ENCODE measurements at regions not wholly inside any gene's neighbourhood (a gene's known extent, or its start where the extent isn't known, plus 50 kb on each side); places are given as distances from the start of the nearest gene placed in this dataset.

GRCh38 chr10:117931078-117931477 lies 115.7 kb downstream of the RAB11FIP2 start:
- intact Hi-C loops (cut with micrococcal nuclease; ENCODE audit: unreplicated experiment): no loop called here
- CTCF ChIA-PET: no interaction called here
- H3K9me3 ChIP-seq (ENCODE audit: low read depth, low read length, poor library complexity, severe bottlenecking): no peaks in the 10 kb centered on the region

GRCh38 chr10:117933036-117933435 lies 113.7 kb downstream of the RAB11FIP2 start:
- ChIA-PET CTCF (no interaction called here), POLR2A (ENCODE audit: low non-redundant PET) (no interaction called here)
- Histone ChIP-seq H3K27me3 (replicated peaks; ENCODE audit: insufficient read depth, low read depth, low read length, poor library complexity) (no peaks in the 10 kb centered on the region), H3K4me3 (ENCODE audit: low read depth, low read length, poor library complexity, severe bottlenecking) (no peak overlapping the region), H3K36me3 (ENCODE audit: insufficient read depth, low read length, poor library complexity, severe bottlenecking) (no peaks in the 10 kb centered on the region), H3K27ac (ENCODE audit: low read depth, low read length, poor library complexity, severe bottlenecking) (no peak overlapping the region), H3K4me1 (ENCODE audit: insufficient read depth, low read length, poor library complexity, severe bottlenecking) (peaks cover 3% of the 10 kb centered on the region), H3K9me3 (ENCODE audit: low read depth, low read length, poor library complexity, severe bottlenecking) (no peaks in the 10 kb centered on the region)
- BruUV-seq (replicated peaks): no TSS peak
- DNase-seq (ENCODE audit: low spot score): no peak
- intact Hi-C loops (cut with micrococcal nuclease; ENCODE audit: unreplicated experiment): no loop called here
- TF ChIP-seq CTCF (conservative IDR thresholded peaks at IDR 0.05; ENCODE audit: low read depth, low read length): no peak
- TF ChIP-seq EZH2 (IDR thresholded peaks at IDR 0.05; ENCODE audit: borderline replicate concordance, low read depth, low read length, poor library complexity, severe bottlenecking): no peak

More at GRCh38 chr10:117931078-117931477, 115.7 kb downstream of the RAB11FIP2 start:
- TF ChIP-seq CTCF (conservative IDR thresholded peaks at IDR 0.05; ENCODE audit: low read depth, low read length) (no peak), EZH2 (IDR thresholded peaks at IDR 0.05; ENCODE audit: borderline replicate concordance, low read depth, low read length, poor library complexity, severe bottlenecking) (no peak)
- no peaks in the 10 kb centered on the region for H3K27me3 ChIP-seq (replicated peaks; ENCODE audit: insufficient read depth, low read depth, low read length, poor library complexity)
- peaks cover 3% of the 10 kb centered on the region for H3K4me1 ChIP-seq (ENCODE audit: insufficient read depth, low read length, poor library complexity, severe bottlenecking)
- no peak for DNase-seq (ENCODE audit: low spot score)
- no peak overlapping the region for H3K27ac ChIP-seq (ENCODE audit: low read depth, low read length, poor library complexity, severe bottlenecking)
- no peaks in the 10 kb centered on the region for H3K36me3 ChIP-seq (ENCODE audit: insufficient read depth, low read length, poor library complexity, severe bottlenecking)
- POLR2A ChIA-PET (ENCODE audit: low non-redundant PET): no interaction called here
- H3K4me3 ChIP-seq (ENCODE audit: low read depth, low read length, poor library complexity, severe bottlenecking): no peak overlapping the region
- no TSS peak for BruUV-seq (replicated peaks)

- H3K27me3 ChIP-seq (replicated peaks; ENCODE audit: insufficient read depth, low read depth, low read length, poor library complexity): no peaks in the 10 kb centered on the region
- POLR2A ChIA-PET (ENCODE audit: low non-redundant PET): no interaction called here
- no TSS peak for BruUV-seq (replicated peaks)
- H3K4me1 ChIP-seq (ENCODE audit: insufficient read depth, low read length, poor library complexity, severe bottlenecking): no peaks in the 10 kb centered on the region
- H3K36me3 ChIP-seq (ENCODE audit: insufficient read depth, low read length, poor library complexity, severe bottlenecking): no peaks in the 10 kb centered on the region
- CTCF ChIA-PET: no interaction called here
- TF ChIP-seq EZH2 (IDR thresholded peaks at IDR 0.05; ENCODE audit: borderline replicate concordance, low read depth, low read length, poor library complexity, severe bottlenecking) (no peak), CTCF (conservative IDR thresholded peaks at IDR 0.05; ENCODE audit: low read depth, low read length) (no peak)
- no peak overlapping the region for H3K27ac ChIP-seq (ENCODE audit: low read depth, low read length, poor library complexity, severe bottlenecking)
- H3K4me3 ChIP-seq (ENCODE audit: low read depth, low read length, poor library complexity, severe bottlenecking): no peak overlapping the region
- intact Hi-C loops (cut with micrococcal nuclease; ENCODE audit: unreplicated experiment): no loop called here
- H3K9me3 ChIP-seq (ENCODE audit: low read depth, low read length, poor library complexity, severe bottlenecking): no peaks in the 10 kb centered on the region
- no peak for DNase-seq (ENCODE audit: low spot score)
Observed at GRCh38 chr10:117934477-117934876, 112.3 kb downstream of the RAB11FIP2 start.

Data from A673 (cell line).